ENCODE measurements at regions not wholly inside any gene's neighbourhood (a gene's known extent, or its start where the extent isn't known, plus 50 kb on each side); places are given as distances from the start of the nearest gene placed in this dataset.
A peak's percentile ranks its signal among the peaks of the same experiment; 100 is the strongest.

DNA sequence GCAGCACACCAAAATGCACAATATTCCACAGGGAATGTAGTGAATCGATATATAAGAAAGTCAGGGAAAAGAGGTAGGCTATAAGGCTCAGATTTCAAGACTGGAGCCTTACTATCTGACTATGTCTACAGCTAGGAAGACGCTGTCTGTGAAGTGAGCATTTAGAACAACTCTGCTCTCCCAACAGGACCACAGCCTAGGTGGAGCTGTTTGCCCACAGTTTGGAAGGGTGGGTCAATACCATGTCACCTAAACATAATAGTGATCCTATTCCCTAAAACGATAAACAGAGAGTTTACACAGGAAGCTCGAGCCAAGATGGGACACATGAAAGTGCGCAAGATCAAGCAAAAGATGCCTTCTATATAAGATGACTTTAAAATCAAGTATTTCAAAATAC, 2486.0 kb upstream of the PCDH20 start:
- no peak overlapping the region for H3K27ac ChIP-seq (ENCODE audit: low read depth, low read length)
- DNase-seq (ENCODE audit: low read depth, low spot score) (no peak), ATAC-seq (no peak)
- no peak overlapping the region for H3K4me2 ChIP-seq (ENCODE audit: low read length)
- H3K4me1 ChIP-seq (ENCODE audit: control insufficient read depth in 1 of 2, insufficient read depth in 2 of 2, low read length in 2 of 2), result no peaks in the 10 kb centered on the region
- TF ChIP-seq CTCF (IDR thresholded peaks at IDR 0.05 in 2 of 3, conservative IDR thresholded peaks at IDR 0.05 in 1 of 3; ENCODE audit: borderline replicate concordance in 1 of 3, insufficient read depth in 1 of 3, low read depth in 2 of 3, low read length in 2 of 3) (no peak), RAD21 (IDR thresholded peaks at IDR 0.05; ENCODE audit: low read depth) (peak; percentile 20; the same call in 1 of the 2 replicates), ZFX (IDR thresholded peaks at IDR 0.05) (no peak)
- intact Hi-C loops (cut with micrococcal nuclease), result no loop called here
- no peak overlapping the region for H3K9ac ChIP-seq (ENCODE audit: low read length)
- no TSS peak for BruUV-seq (replicated peaks)
- RAD21 ChIA-PET (ENCODE audit: low non-redundant PET in 1 of 2, low total read pairs in 2 of 2, uncharacterized antibody in 2 of 2, unreplicated experiment in 2 of 2), result no interaction called here
- H3K27me3 ChIP-seq (ENCODE audit: insufficient read depth, low read length), result no peaks in the 10 kb centered on the region
- no peaks in the 10 kb centered on the region for H3K9me2 ChIP-seq (ENCODE audit: insufficient read depth)
- CTCF ChIA-PET, result no interaction called here
- no peaks in the 10 kb centered on the region for H3K36me3 ChIP-seq (ENCODE audit: control insufficient read depth in 1 of 2, insufficient read depth in 2 of 2, low read length in 2 of 2)
- no peak overlapping the region for H2AFZ ChIP-seq (ENCODE audit: low read depth, low read length, poor library complexity, severe bottlenecking)
- H4K20me1 ChIP-seq (ENCODE audit: insufficient read depth), result no peaks in the 10 kb centered on the region
- H3K9me3 ChIP-seq (ENCODE audit: control insufficient read depth in 1 of 2, insufficient read depth in 1 of 2, low read depth in 1 of 2, low read length in 2 of 2), result no peaks in the 10 kb centered on the region
- no peaks in the 10 kb centered on the region for H3K79me2 ChIP-seq (ENCODE audit: insufficient read depth, low read length)
- POLR2A ChIA-PET, result no interaction called here
- no peak overlapping the region for H3K4me3 ChIP-seq (replicated peaks in 1 of 2; ENCODE audit: low read depth in 1 of 2, low read length in 2 of 2)

DNA sequence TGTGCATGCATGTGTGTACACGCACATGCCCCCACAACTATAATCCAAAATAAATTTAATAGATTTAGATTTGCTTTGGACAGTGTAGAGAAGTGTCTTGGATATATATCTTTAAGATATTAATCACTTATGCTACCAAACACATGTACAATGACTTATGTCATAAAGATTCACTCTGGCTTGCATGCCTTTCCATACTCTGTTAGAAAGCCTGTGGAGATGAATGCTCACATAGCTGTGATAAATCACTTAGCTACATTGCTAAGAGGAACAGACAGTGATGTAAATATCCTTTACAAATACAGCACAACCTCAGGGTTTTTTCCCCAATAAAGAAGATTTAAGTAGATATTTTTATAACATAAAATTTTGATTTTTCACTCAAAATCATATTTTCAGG, 2484.8 kb upstream of the PCDH20 start:
- no peaks in the 10 kb centered on the region for H3K36me3 ChIP-seq (ENCODE audit: control insufficient read depth in 1 of 2, insufficient read depth in 2 of 2, low read length in 2 of 2)
- H3K4me1 ChIP-seq (ENCODE audit: control insufficient read depth in 1 of 2, insufficient read depth in 2 of 2, low read length in 2 of 2), result no peaks in the 10 kb centered on the region
- BruUV-seq (replicated peaks), result no TSS peak
- no peak overlapping the region for H3K4me2 ChIP-seq (ENCODE audit: low read length)
- ATAC-seq, result no peak
- intact Hi-C loops (cut with micrococcal nuclease), result no loop called here
- H3K27ac ChIP-seq (ENCODE audit: low read depth, low read length), result no peak overlapping the region
- H3K79me2 ChIP-seq (ENCODE audit: insufficient read depth, low read length), result no peaks in the 10 kb centered on the region
- POLR2A ChIA-PET, result no interaction called here
- H3K9me3 ChIP-seq (ENCODE audit: control insufficient read depth in 1 of 2, insufficient read depth in 1 of 2, low read depth in 1 of 2, low read length in 2 of 2), result no peaks in the 10 kb centered on the region
- no peaks in the 10 kb centered on the region for H3K27me3 ChIP-seq (ENCODE audit: insufficient read depth, low read length)
- no peak overlapping the region for H2AFZ ChIP-seq (ENCODE audit: low read depth, low read length, poor library complexity, severe bottlenecking)
- no peak overlapping the region for H3K4me3 ChIP-seq (replicated peaks in 1 of 2; ENCODE audit: low read depth in 1 of 2, low read length in 2 of 2)
- DNase-seq (ENCODE audit: low read depth, low spot score), result no peak
- no peak overlapping the region for H3K9ac ChIP-seq (ENCODE audit: low read length)
- H4K20me1 ChIP-seq (ENCODE audit: insufficient read depth), result no peaks in the 10 kb centered on the region; the same call in 1 of the 2 replicates
- H3K9me2 ChIP-seq (ENCODE audit: insufficient read depth), result no peaks in the 10 kb centered on the region
- CTCF ChIA-PET, result no interaction called here
- RAD21 ChIA-PET (ENCODE audit: low non-redundant PET in 1 of 2, low total read pairs in 2 of 2, uncharacterized antibody in 2 of 2, unreplicated experiment in 2 of 2), result no interaction called here
- TF ChIP-seq RAD21 (IDR thresholded peaks at IDR 0.05; ENCODE audit: low read depth) (no peak), EGR1 (IDR thresholded peaks at IDR 0.05; ENCODE audit: low read depth) (no peak), ZNF274 (IDR thresholded peaks at IDR 0.05; ENCODE audit: low read depth, low read length) (no peak), POLR2AphosphoS5 (IDR thresholded peaks at IDR 0.05; ENCODE audit: low read depth, low read length) (no peak), CTCF (IDR thresholded peaks at IDR 0.05 in 2 of 3, conservative IDR thresholded peaks at IDR 0.05 in 1 of 3; ENCODE audit: borderline replicate concordance in 1 of 3, insufficient read depth in 1 of 3, low read depth in 2 of 3, low read length in 2 of 3) (no peak), TCF7L2 (IDR thresholded peaks at IDR 0.05; ENCODE audit: borderline replicate concordance, extremely low read depth, insufficient read depth, insufficient read length) (no peak)

All from HCT116 (cell line).